ENCODE measurements at regions not wholly inside any gene's neighbourhood (a gene's known extent, or its start where the extent isn't known, plus 50 kb on each side); places are given as distances from the start of the nearest gene placed in this dataset.

DNA sequence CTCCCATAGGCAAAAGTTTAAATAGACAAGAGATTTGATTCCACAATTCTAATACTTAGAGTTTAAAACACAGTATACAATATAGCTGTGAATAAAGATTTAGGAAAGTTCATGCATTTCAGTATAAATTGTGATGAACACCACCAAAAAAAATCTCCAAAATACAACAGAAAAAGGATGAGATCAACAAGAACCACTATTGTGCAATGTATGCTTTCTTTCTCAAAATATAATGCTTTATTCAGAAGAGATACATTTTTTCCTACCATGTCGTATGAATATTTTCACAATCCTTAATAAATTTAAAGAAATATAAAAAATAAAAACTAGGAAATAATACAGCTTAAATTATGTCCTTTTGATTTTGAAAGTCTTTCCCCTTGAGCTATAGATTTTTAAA, 1309.2 kb downstream of the MRPL39 start:
- no peak for TF ChIP-seq EZH2 (IDR thresholded peaks at IDR 0.05; ENCODE audit: insufficient read depth, low read length)
- no peak for TF ChIP-seq CTCF (IDR thresholded peaks at IDR 0.05; ENCODE audit: insufficient read depth, low read depth, low read length)

All from astrocyte (in vitro differentiated cells and primary cell).